ENCODE measurements at regions not wholly inside any gene's neighbourhood (a gene's known extent, or its start where the extent isn't known, plus 50 kb on each side); places are given as distances from the start of the nearest gene placed in this dataset.

- Histone ChIP-seq H3K36me3 (replicated peaks in 1 of 2; ENCODE audit: control extremely low read depth in 1 of 2, control insufficient read depth in 1 of 2, extremely low read depth in 1 of 2, insufficient read depth in 2 of 2, low read length in 1 of 2) (no peaks in the 10 kb centered on the region), H3K4me2 (replicated peaks; ENCODE audit: low read depth, low read length, poor library complexity, severe bottlenecking) (no peak overlapping the region), H3K27ac (ENCODE audit: low read length in 2 of 2) (no peak overlapping the region), H3K9ac (ENCODE audit: low read length) (no peak overlapping the region), H3K9me3 (ENCODE audit: control extremely low read depth in 1 of 3, control insufficient read depth in 2 of 3, insufficient read depth in 1 of 3, low read length in 2 of 3) (no peaks in the 10 kb centered on the region), H3K4me3 (ENCODE audit: control extremely low read depth in 1 of 5, extremely low read depth in 1 of 5, insufficient read depth in 1 of 5, low read depth in 2 of 5, low read length in 4 of 5) (no peak overlapping the region), H3K79me2 (ENCODE audit: control insufficient read depth, insufficient read depth, low read length) (no peaks in the 10 kb centered on the region), H2AFZ (ENCODE audit: insufficient read depth, low read depth, low read length, poor library complexity, severe bottlenecking) (no peak overlapping the region), H3K4me1 (ENCODE audit: control insufficient read depth in 2 of 2, insufficient read depth in 2 of 2, low read length in 2 of 2) (no peaks in the 10 kb centered on the region), H3K27me3 (replicated peaks in 1 of 4; ENCODE audit: control extremely low read depth in 1 of 4, control insufficient read depth in 3 of 4, insufficient read depth in 4 of 4, low read length in 3 of 4) (no peaks in the 10 kb centered on the region), H4K20me1 (ENCODE audit: control insufficient read depth, insufficient read depth, low read length, poor library complexity, severe bottlenecking) (no peaks in the 10 kb centered on the region)
- WGBS (ENCODE audit: insufficient coverage), result 100% methylated on average over 1 of the region's 3 CpGs
- Mint-ChIP-seq H3K9me3 (ENCODE audit: insufficient read depth) (no peaks in the 10 kb centered on the region), H3K27me3 (no peaks in the 10 kb centered on the region), H3K4me3 (no peak overlapping the region), H3K4me1 (no peaks in the 10 kb centered on the region), H3K27ac (no peak overlapping the region)
- ChIA-PET CTCF (interaction anchor here (0.7 kb wide), 1 partner anchor 539 kb away, joined by 3 read pairs; no protein-coding TSS in a partner anchor), POLR2A (no interaction called here)
- intact Hi-C loops (cut with micrococcal nuclease), result no loop called here
- ATAC-seq (ENCODE audit: low read depth) (no peak), DNase-seq (no peak)
- TF ChIP-seq CTCF (IDR thresholded peaks at IDR 0.05) (no peak), EZH2 (IDR thresholded peaks at IDR 0.05; ENCODE audit: borderline replicate concordance, insufficient read depth, low read depth, low read length, poor library complexity, severe bottlenecking) (no peak)
Observed at GRCh38 chr2:60172801-60173200, 380.7 kb downstream of the BCL11A start.

GRCh38 chr2:60170272-60170671 lies 383.2 kb downstream of the BCL11A start:
- Mint-ChIP-seq H3K27me3 (no peaks in the 10 kb centered on the region), H3K4me1 (no peaks in the 10 kb centered on the region), H3K9me3 (ENCODE audit: insufficient read depth) (no peaks in the 10 kb centered on the region), H3K27ac (no peak overlapping the region), H3K4me3 (no peak overlapping the region)
- H3K36me3 ChIP-seq (replicated peaks in 1 of 2; ENCODE audit: control extremely low read depth in 1 of 2, control insufficient read depth in 1 of 2, extremely low read depth in 1 of 2, insufficient read depth in 2 of 2, low read length in 1 of 2), result no peaks in the 10 kb centered on the region
- TF ChIP-seq EZH2 (IDR thresholded peaks at IDR 0.05; ENCODE audit: borderline replicate concordance, insufficient read depth, low read depth, low read length, poor library complexity, severe bottlenecking), result no peak
- no peak for TF ChIP-seq CTCF (IDR thresholded peaks at IDR 0.05)
- ATAC-seq (ENCODE audit: low read depth) (no peak), DNase-seq (no peak)
- no peak overlapping the region for H3K4me3 ChIP-seq (ENCODE audit: control extremely low read depth in 1 of 5, extremely low read depth in 1 of 5, insufficient read depth in 1 of 5, low read depth in 2 of 5, low read length in 4 of 5)
- H2AFZ ChIP-seq (ENCODE audit: insufficient read depth, low read depth, low read length, poor library complexity, severe bottlenecking), result no peak overlapping the region
- no peaks in the 10 kb centered on the region for H3K4me1 ChIP-seq (ENCODE audit: control insufficient read depth in 2 of 2, insufficient read depth in 2 of 2, low read length in 2 of 2)
- no peak overlapping the region for H3K27ac ChIP-seq (ENCODE audit: low read length in 2 of 2)
- no peaks in the 10 kb centered on the region for H4K20me1 ChIP-seq (ENCODE audit: control insufficient read depth, insufficient read depth, low read length, poor library complexity, severe bottlenecking)
- no peaks in the 10 kb centered on the region for H3K79me2 ChIP-seq (ENCODE audit: control insufficient read depth, insufficient read depth, low read length)
- ChIA-PET POLR2A (no interaction called here), CTCF (no interaction called here)
- no peak overlapping the region for H3K9ac ChIP-seq (ENCODE audit: low read length)
- no peaks in the 10 kb centered on the region for H3K27me3 ChIP-seq (replicated peaks in 1 of 4; ENCODE audit: control extremely low read depth in 1 of 4, control insufficient read depth in 3 of 4, insufficient read depth in 4 of 4, low read length in 3 of 4)
- intact Hi-C loops (cut with micrococcal nuclease), result no loop called here
- H3K4me2 ChIP-seq (replicated peaks; ENCODE audit: low read depth, low read length, poor library complexity, severe bottlenecking), result no peak overlapping the region
- WGBS (ENCODE audit: insufficient coverage), result no CpG with 5 or more reads among the region's 3 CpGs
- H3K9me3 ChIP-seq (ENCODE audit: control extremely low read depth in 1 of 3, control insufficient read depth in 2 of 3, insufficient read depth in 1 of 3, low read length in 2 of 3), result no peaks in the 10 kb centered on the region
